ENCODE measurements at regions not wholly inside any gene's neighbourhood (a gene's known extent, or its start where the extent isn't known, plus 50 kb on each side); places are given as distances from the start of the nearest gene placed in this dataset.

- no peak for TF ChIP-seq TAF1 (IDR thresholded peaks at IDR 0.05; ENCODE audit: borderline replicate concordance, low read depth, low read length)
- TF ChIP-seq POLR2A (IDR thresholded peaks at IDR 0.05; ENCODE audit: low read depth, low read length) = no peak
- no peak for TF ChIP-seq POLR2AphosphoS5 (IDR thresholded peaks at IDR 0.05; ENCODE audit: low read depth, low read length)
- DNase-seq (ENCODE audit: insufficient read length) = no peak
- FAIRE-seq = no peak
Measured at GRCh38 chr5:99317136-99317535, 388.3 kb upstream of the CHD1 start.

- TF ChIP-seq POLR2A (IDR thresholded peaks at IDR 0.05; ENCODE audit: low read depth, low read length) (no peak), POLR2AphosphoS5 (IDR thresholded peaks at IDR 0.05; ENCODE audit: low read depth, low read length) (no peak), TAF1 (IDR thresholded peaks at IDR 0.05; ENCODE audit: borderline replicate concordance, low read depth, low read length) (no peak)
- DNase-seq (ENCODE audit: insufficient read length) = no peak
- FAIRE-seq = no peak
Measured at GRCh38 chr5:99316484-99316883, 387.7 kb upstream of the CHD1 start.

- no peak for TF ChIP-seq TAF1 (IDR thresholded peaks at IDR 0.05; ENCODE audit: borderline replicate concordance, low read depth, low read length)
- no peak for TF ChIP-seq POLR2A (IDR thresholded peaks at IDR 0.05; ENCODE audit: low read depth, low read length)
- no peak for TF ChIP-seq POLR2AphosphoS5 (IDR thresholded peaks at IDR 0.05; ENCODE audit: low read depth, low read length)
- DNase-seq (ENCODE audit: insufficient read length) = no peak
- no peak for FAIRE-seq
Measured at GRCh38 chr5:99315413-99316183, 386.8 kb upstream of the CHD1 start.

GRCh38 chr5:99314721-99315120 lies 385.9 kb upstream of the CHD1 start:
- DNase-seq (ENCODE audit: insufficient read length) (no peak), FAIRE-seq (no peak)
- no peak for TF ChIP-seq POLR2AphosphoS5 (IDR thresholded peaks at IDR 0.05; ENCODE audit: low read depth, low read length)
- TF ChIP-seq POLR2A (IDR thresholded peaks at IDR 0.05; ENCODE audit: low read depth, low read length) = no peak
- TF ChIP-seq TAF1 (IDR thresholded peaks at IDR 0.05; ENCODE audit: borderline replicate concordance, low read depth, low read length) = no peak

- TF ChIP-seq POLR2AphosphoS5 (IDR thresholded peaks at IDR 0.05; ENCODE audit: low read depth, low read length) (no peak), POLR2A (IDR thresholded peaks at IDR 0.05; ENCODE audit: low read depth, low read length) (no peak), TAF1 (IDR thresholded peaks at IDR 0.05; ENCODE audit: borderline replicate concordance, low read depth, low read length) (no peak)
- FAIRE-seq = no peak
- DNase-seq (ENCODE audit: insufficient read length) = no peak
Measured at GRCh38 chr5:99308131-99308530, 379.3 kb upstream of the CHD1 start.

- FAIRE-seq (no peak), DNase-seq (ENCODE audit: insufficient read length) (no peak)
- TF ChIP-seq POLR2AphosphoS5 (IDR thresholded peaks at IDR 0.05; ENCODE audit: low read depth, low read length) (no peak), TAF1 (IDR thresholded peaks at IDR 0.05; ENCODE audit: borderline replicate concordance, low read depth, low read length) (no peak), POLR2A (IDR thresholded peaks at IDR 0.05; ENCODE audit: low read depth, low read length) (no peak)
Measured at GRCh38 chr5:99305045-99305580, 376.3 kb upstream of the CHD1 start.

GRCh38 chr5:99285606-99286005 lies 356.8 kb upstream of the CHD1 start:
- TF ChIP-seq TAF1 (IDR thresholded peaks at IDR 0.05; ENCODE audit: borderline replicate concordance, low read depth, low read length) (no peak), POLR2AphosphoS5 (IDR thresholded peaks at IDR 0.05; ENCODE audit: low read depth, low read length) (no peak), POLR2A (IDR thresholded peaks at IDR 0.05; ENCODE audit: low read depth, low read length) (no peak)
- FAIRE-seq = no peak
- no peak for DNase-seq (ENCODE audit: insufficient read length)

- no peak for TF ChIP-seq POLR2AphosphoS5 (IDR thresholded peaks at IDR 0.05; ENCODE audit: low read depth, low read length)
- TF ChIP-seq TAF1 (IDR thresholded peaks at IDR 0.05; ENCODE audit: borderline replicate concordance, low read depth, low read length) = no peak
- TF ChIP-seq POLR2A (IDR thresholded peaks at IDR 0.05; ENCODE audit: low read depth, low read length) = no peak
- FAIRE-seq (no peak), DNase-seq (ENCODE audit: insufficient read length) (no peak)
Measured at GRCh38 chr5:99275128-99275527, 346.3 kb upstream of the CHD1 start.

GRCh38 chr5:99272576-99272975 lies 343.8 kb upstream of the CHD1 start:
- no peak for TF ChIP-seq POLR2AphosphoS5 (IDR thresholded peaks at IDR 0.05; ENCODE audit: low read depth, low read length)
- no peak for TF ChIP-seq POLR2A (IDR thresholded peaks at IDR 0.05; ENCODE audit: low read depth, low read length)
- TF ChIP-seq TAF1 (IDR thresholded peaks at IDR 0.05; ENCODE audit: borderline replicate concordance, low read depth, low read length) = no peak
- FAIRE-seq (no peak), DNase-seq (ENCODE audit: insufficient read length) (no peak)

- FAIRE-seq = no peak
- no peak for DNase-seq (ENCODE audit: insufficient read length)
- no peak for TF ChIP-seq TAF1 (IDR thresholded peaks at IDR 0.05; ENCODE audit: borderline replicate concordance, low read depth, low read length)
- no peak for TF ChIP-seq POLR2AphosphoS5 (IDR thresholded peaks at IDR 0.05; ENCODE audit: low read depth, low read length)
- TF ChIP-seq POLR2A (IDR thresholded peaks at IDR 0.05; ENCODE audit: low read depth, low read length) = no peak
Measured at GRCh38 chr5:99258819-99259218, 330.0 kb upstream of the CHD1 start.

- no peak for DNase-seq (ENCODE audit: insufficient read length)
- FAIRE-seq = no peak
- TF ChIP-seq POLR2A (IDR thresholded peaks at IDR 0.05; ENCODE audit: low read depth, low read length) = no peak
- TF ChIP-seq TAF1 (IDR thresholded peaks at IDR 0.05; ENCODE audit: borderline replicate concordance, low read depth, low read length) = no peak
- no peak for TF ChIP-seq POLR2AphosphoS5 (IDR thresholded peaks at IDR 0.05; ENCODE audit: low read depth, low read length)
Measured at GRCh38 chr5:99248066-99248465, 319.3 kb upstream of the CHD1 start.

- no peak for TF ChIP-seq POLR2AphosphoS5 (IDR thresholded peaks at IDR 0.05; ENCODE audit: low read depth, low read length)
- TF ChIP-seq POLR2A (IDR thresholded peaks at IDR 0.05; ENCODE audit: low read depth, low read length) = no peak
- TF ChIP-seq TAF1 (IDR thresholded peaks at IDR 0.05; ENCODE audit: borderline replicate concordance, low read depth, low read length) = no peak
- FAIRE-seq (no peak), DNase-seq (ENCODE audit: insufficient read length) (no peak)
Measured at GRCh38 chr5:99247346-99247745, 318.5 kb upstream of the CHD1 start.
